ENCODE measurements at regions not wholly inside any gene's neighbourhood (a gene's known extent, or its start where the extent isn't known, plus 50 kb on each side); places are given as distances from the start of the nearest gene placed in this dataset.
A peak's percentile ranks its signal among the peaks of the same experiment; 100 is the strongest.
"Not testable (repeated sequence)": the region's sequence is repeated elsewhere in the genome, so short reads cannot be mapped to it uniquely, and the experiment has no call there.

- DNase-seq (ENCODE audit: low read depth) = peak; percentile 23
Observed at GRCh38 chr4:186957952-186958555, 234.4 kb upstream of the FAT1 start.

GRCh38 chr4:186958726-186959350, 235.2 kb upstream of the FAT1 start:
- no peak for DNase-seq (ENCODE audit: low read depth)

- DNase-seq (ENCODE audit: low read depth) = peak; percentile 24
Observed at GRCh38 chr4:186979961-186980745, 256.5 kb upstream of the FAT1 start.

- no peak for DNase-seq (ENCODE audit: low read depth)
Observed at GRCh38 chr4:186981161-186981560, 257.5 kb upstream of the FAT1 start.

GRCh38 chr4:186982160-186982559, 258.5 kb upstream of the FAT1 start:
- no peak for DNase-seq (ENCODE audit: low read depth)

- DNase-seq (ENCODE audit: low read depth) = no peak
Observed at GRCh38 chr4:186984105-186984644, 260.5 kb upstream of the FAT1 start.

- DNase-seq (ENCODE audit: low read depth) = no peak
Observed at GRCh38 chr4:186999686-187000085, 276.0 kb upstream of the FAT1 start.

GRCh38 chr4:187000281-187000680, 276.6 kb upstream of the FAT1 start:
- no peak for DNase-seq (ENCODE audit: low read depth)

- DNase-seq (ENCODE audit: low read depth) = not testable (repeated sequence)
Observed at GRCh38 chr4:187002133-187002532, 278.5 kb upstream of the FAT1 start.

GRCh38 chr4:187004628-187005027, 281.0 kb upstream of the FAT1 start:
- DNase-seq (ENCODE audit: low read depth) = no peak

GRCh38 chr4:187006189-187006618, 282.5 kb upstream of the FAT1 start:
- no peak for DNase-seq (ENCODE audit: low read depth)

GRCh38 chr4:187010052-187010451, 286.4 kb upstream of the FAT1 start:
- no peak for DNase-seq (ENCODE audit: low read depth)

- no peak for DNase-seq (ENCODE audit: low read depth)
Observed at GRCh38 chr4:187016101-187016500, 292.4 kb upstream of the FAT1 start.

- no peak for DNase-seq (ENCODE audit: low read depth)
Observed at GRCh38 chr4:187017147-187017546, 293.5 kb upstream of the FAT1 start.

- no peak for DNase-seq (ENCODE audit: low read depth)
Observed at GRCh38 chr4:187019896-187020295, 296.2 kb upstream of the FAT1 start.

- no peak for DNase-seq (ENCODE audit: low read depth)
Observed at GRCh38 chr4:187020676-187021075, 297.0 kb upstream of the FAT1 start.

GRCh38 chr4:187021436-187022205, 298.0 kb upstream of the FAT1 start:
- no peak for DNase-seq (ENCODE audit: low read depth)

GRCh38 chr4:187027272-187027671, 303.6 kb upstream of the FAT1 start:
- no peak for DNase-seq (ENCODE audit: low read depth)

GRCh38 chr4:187042251-187042650, 318.6 kb upstream of the FAT1 start:
- no peak for DNase-seq (ENCODE audit: low read depth)

- no peak for DNase-seq (ENCODE audit: low read depth)
Observed at GRCh38 chr4:187046471-187046870, 322.8 kb upstream of the FAT1 start.

- no peak for DNase-seq (ENCODE audit: low read depth)
Observed at GRCh38 chr4:187059021-187059420, 335.4 kb upstream of the FAT1 start.

- no peak for DNase-seq (ENCODE audit: low read depth)
Observed at GRCh38 chr4:187059895-187060294, 336.2 kb upstream of the FAT1 start.

All from HT1080 (cell line).